ENCODE measurements at regions not wholly inside any gene's neighbourhood (a gene's known extent, or its start where the extent isn't known, plus 50 kb on each side); places are given as distances from the start of the nearest gene placed in this dataset.

DNA sequence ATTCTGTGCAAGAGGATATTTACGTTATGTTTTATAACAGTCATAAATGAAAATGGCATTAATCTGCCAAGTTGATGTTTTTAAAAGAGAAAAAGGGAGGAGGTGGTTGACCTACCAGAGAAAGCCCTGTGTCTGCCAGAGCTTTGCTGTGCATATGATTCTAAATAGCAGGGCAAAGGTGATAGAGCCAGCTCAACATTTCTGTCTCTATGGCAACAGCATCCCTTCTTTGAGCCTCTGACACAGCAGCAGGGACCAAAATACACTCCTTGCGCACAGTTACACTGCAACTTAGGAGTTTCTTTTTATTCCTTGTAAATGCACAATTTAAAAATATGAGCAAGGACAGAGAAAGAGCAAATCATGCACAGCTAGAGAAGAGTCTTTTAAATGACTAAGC lies 133.3 kb upstream of the RAI2 start:
- Histone ChIP-seq H4K20me1 (ENCODE audit: insufficient read depth, low read length) (no peaks in the 10 kb centered on the region), H3K4me1 (ENCODE audit: insufficient read depth, low read length, severe bottlenecking) (no peaks in the 10 kb centered on the region), H3K79me2 (ENCODE audit: insufficient read depth, low read length) (no peaks in the 10 kb centered on the region), H2AFZ (ENCODE audit: low read length) (no peak overlapping the region), H3K4me3 (ENCODE audit: low read depth, low read length, poor library complexity, severe bottlenecking) (no peak overlapping the region), H3F3A (ENCODE audit: insufficient read depth, low read length) (no peaks in the 10 kb centered on the region), H3K9me2 (ENCODE audit: low read depth, low read length) (no peaks in the 10 kb centered on the region), H3K36me3 (ENCODE audit: insufficient read depth, low read length) (no peaks in the 10 kb centered on the region), H3K27ac (ENCODE audit: low read depth, low read length, poor library complexity, severe bottlenecking) (no peak overlapping the region), H3K9me3 (ENCODE audit: low read length) (no peaks in the 10 kb centered on the region), H3K27me3 (ENCODE audit: insufficient read depth, low read length) (no peaks in the 10 kb centered on the region), H3K9ac (ENCODE audit: low read length) (no peak overlapping the region), H3K4me2 (ENCODE audit: low read length) (no peak overlapping the region)
- TF ChIP-seq EZH2 (IDR thresholded peaks at IDR 0.05; ENCODE audit: borderline replicate concordance, low read length) = no peak
- TF ChIP-seq, protein P1, sequence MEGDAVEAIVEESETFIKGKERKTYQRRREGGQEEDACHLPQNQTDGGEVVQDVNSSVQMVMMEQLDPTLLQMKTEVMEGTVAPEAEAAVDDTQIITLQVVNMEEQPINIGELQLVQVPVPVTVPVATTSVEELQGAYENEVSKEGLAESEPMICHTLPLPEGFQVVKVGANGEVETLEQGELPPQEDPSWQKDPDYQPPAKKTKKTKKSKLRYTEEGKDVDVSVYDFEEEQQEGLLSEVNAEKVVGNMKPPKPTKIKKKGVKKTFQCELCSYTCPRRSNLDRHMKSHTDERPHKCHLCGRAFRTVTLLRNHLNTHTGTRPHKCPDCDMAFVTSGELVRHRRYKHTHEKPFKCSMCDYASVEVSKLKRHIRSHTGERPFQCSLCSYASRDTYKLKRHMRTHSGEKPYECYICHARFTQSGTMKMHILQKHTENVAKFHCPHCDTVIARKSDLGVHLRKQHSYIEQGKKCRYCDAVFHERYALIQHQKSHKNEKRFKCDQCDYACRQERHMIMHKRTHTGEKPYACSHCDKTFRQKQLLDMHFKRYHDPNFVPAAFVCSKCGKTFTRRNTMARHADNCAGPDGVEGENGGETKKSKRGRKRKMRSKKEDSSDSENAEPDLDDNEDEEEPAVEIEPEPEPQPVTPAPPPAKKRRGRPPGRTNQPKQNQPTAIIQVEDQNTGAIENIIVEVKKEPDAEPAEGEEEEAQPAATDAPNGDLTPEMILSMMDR (IDR thresholded peaks at IDR 0.05; ENCODE audit: low read length) = no peak

DNA sequence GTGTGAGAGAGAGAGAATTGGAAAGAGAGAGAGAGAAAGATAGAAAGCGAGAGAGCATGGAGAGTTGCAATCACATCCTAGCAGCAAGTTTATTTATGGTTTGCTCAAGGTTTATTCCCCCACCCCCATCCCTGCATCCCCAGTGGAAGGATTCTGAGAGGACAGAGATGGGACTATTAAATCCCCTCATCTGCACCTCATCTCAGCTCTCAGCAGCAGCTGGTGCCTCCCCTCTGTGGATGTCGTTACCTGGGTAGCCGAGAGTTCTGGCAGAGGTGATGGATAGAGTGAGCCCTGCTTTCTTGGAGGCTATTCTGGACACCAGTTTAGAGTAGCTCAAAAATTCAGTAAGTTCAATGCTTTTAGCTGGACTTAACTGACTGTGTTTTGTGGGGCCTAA lies 132.0 kb upstream of the RAI2 start:
- Histone ChIP-seq H3K36me3 (ENCODE audit: insufficient read depth, low read length) (no peaks in the 10 kb centered on the region), H3K4me2 (ENCODE audit: low read length) (no peak overlapping the region), H3K79me2 (ENCODE audit: insufficient read depth, low read length) (no peaks in the 10 kb centered on the region), H3K4me3 (ENCODE audit: low read depth, low read length, poor library complexity, severe bottlenecking) (no peak overlapping the region), H3K9me3 (ENCODE audit: low read length) (no peaks in the 10 kb centered on the region), H2AFZ (ENCODE audit: low read length) (no peak overlapping the region), H3F3A (ENCODE audit: insufficient read depth, low read length) (no peaks in the 10 kb centered on the region), H3K4me1 (ENCODE audit: insufficient read depth, low read length, severe bottlenecking) (no peaks in the 10 kb centered on the region), H4K20me1 (ENCODE audit: insufficient read depth, low read length) (no peaks in the 10 kb centered on the region), H3K9me2 (ENCODE audit: low read depth, low read length) (no peaks in the 10 kb centered on the region), H3K9ac (ENCODE audit: low read length) (no peak overlapping the region), H3K27ac (ENCODE audit: low read depth, low read length, poor library complexity, severe bottlenecking) (no peak overlapping the region), H3K27me3 (ENCODE audit: insufficient read depth, low read length) (no peaks in the 10 kb centered on the region)
- no peak for TF ChIP-seq EZH2 (IDR thresholded peaks at IDR 0.05; ENCODE audit: borderline replicate concordance, low read length)
- TF ChIP-seq, protein P1 (IDR thresholded peaks at IDR 0.05; ENCODE audit: low read length) = no peak

DNA sequence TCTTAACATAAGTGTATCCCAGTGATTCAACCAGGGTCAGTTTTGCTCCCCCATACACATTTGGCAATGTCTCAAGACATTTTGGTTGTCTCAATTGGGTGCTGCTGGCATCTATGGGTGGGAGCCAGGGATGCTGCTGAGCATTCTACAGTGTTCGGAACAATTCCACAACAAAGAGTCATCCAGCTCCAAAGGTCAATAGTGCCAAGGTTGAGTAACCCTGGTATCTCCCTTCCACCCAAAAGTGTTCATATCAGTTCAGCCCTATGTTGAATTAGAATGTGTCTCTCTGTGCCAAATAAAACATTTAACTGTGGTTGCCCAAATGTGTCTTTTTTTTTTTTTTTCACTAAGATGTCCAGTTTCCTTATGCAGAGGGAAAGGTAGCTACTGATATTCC lies 129.4 kb upstream of the RAI2 start:
- no peaks in the 10 kb centered on the region for H3K4me1 ChIP-seq (ENCODE audit: insufficient read depth, low read length, severe bottlenecking)
- TF ChIP-seq EZH2 (IDR thresholded peaks at IDR 0.05; ENCODE audit: borderline replicate concordance, low read length) = no peak
- TF ChIP-seq, protein P1 (IDR thresholded peaks at IDR 0.05; ENCODE audit: low read length) = no peak

More for the DNA sequence above, 129.4 kb upstream of the RAI2 start:
- Histone ChIP-seq H3K27me3 (ENCODE audit: insufficient read depth, low read length) (no peaks in the 10 kb centered on the region), H3K4me3 (ENCODE audit: low read depth, low read length, poor library complexity, severe bottlenecking) (no peak overlapping the region), H3F3A (ENCODE audit: insufficient read depth, low read length) (no peaks in the 10 kb centered on the region), H3K36me3 (ENCODE audit: insufficient read depth, low read length) (no peaks in the 10 kb centered on the region), H3K4me2 (ENCODE audit: low read length) (no peak overlapping the region), H4K20me1 (ENCODE audit: insufficient read depth, low read length) (no peaks in the 10 kb centered on the region), H3K27ac (ENCODE audit: low read depth, low read length, poor library complexity, severe bottlenecking) (no peak overlapping the region), H2AFZ (ENCODE audit: low read length) (no peak overlapping the region), H3K9me2 (ENCODE audit: low read depth, low read length) (no peaks in the 10 kb centered on the region), H3K79me2 (ENCODE audit: insufficient read depth, low read length) (no peaks in the 10 kb centered on the region), H3K9ac (ENCODE audit: low read length) (no peak overlapping the region), H3K9me3 (ENCODE audit: low read length) (no peaks in the 10 kb centered on the region)

Data from OCI-LY1 (cell line).